ENCODE measurements at regions not wholly inside any gene's neighbourhood (a gene's known extent, or its start where the extent isn't known, plus 50 kb on each side); places are given as distances from the start of the nearest gene placed in this dataset.

DNA sequence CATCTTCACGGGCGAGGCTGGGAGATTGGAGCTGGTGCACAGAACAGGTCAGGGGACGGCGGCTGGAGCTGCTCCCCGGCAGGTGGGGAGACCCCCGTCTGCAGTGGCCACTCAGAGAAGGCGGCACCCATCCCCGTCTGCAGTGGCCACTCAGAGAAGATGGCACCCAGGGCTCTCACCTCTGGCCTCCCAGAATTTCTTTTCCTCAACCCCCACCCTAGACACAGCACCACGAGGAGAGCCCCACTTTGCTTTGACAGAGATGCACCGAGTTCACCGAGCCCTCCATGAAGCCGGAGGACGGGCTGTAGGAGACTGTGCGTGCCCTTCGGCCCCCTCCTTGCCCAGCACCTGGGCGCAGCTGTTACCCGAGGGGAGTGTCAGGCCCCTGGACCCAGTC, 201.6 kb upstream of the SALL3 start:
- TF ChIP-seq, protein P1, sequence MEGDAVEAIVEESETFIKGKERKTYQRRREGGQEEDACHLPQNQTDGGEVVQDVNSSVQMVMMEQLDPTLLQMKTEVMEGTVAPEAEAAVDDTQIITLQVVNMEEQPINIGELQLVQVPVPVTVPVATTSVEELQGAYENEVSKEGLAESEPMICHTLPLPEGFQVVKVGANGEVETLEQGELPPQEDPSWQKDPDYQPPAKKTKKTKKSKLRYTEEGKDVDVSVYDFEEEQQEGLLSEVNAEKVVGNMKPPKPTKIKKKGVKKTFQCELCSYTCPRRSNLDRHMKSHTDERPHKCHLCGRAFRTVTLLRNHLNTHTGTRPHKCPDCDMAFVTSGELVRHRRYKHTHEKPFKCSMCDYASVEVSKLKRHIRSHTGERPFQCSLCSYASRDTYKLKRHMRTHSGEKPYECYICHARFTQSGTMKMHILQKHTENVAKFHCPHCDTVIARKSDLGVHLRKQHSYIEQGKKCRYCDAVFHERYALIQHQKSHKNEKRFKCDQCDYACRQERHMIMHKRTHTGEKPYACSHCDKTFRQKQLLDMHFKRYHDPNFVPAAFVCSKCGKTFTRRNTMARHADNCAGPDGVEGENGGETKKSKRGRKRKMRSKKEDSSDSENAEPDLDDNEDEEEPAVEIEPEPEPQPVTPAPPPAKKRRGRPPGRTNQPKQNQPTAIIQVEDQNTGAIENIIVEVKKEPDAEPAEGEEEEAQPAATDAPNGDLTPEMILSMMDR (IDR thresholded peaks at IDR 0.05; ENCODE audit: poor library complexity, severe bottlenecking) = no peak
- TF ChIP-seq EZH2 (IDR thresholded peaks at IDR 0.05; ENCODE audit: borderline replicate concordance, insufficient read depth, low read length, poor library complexity, severe bottlenecking) = no peak
- no peak for TF ChIP-seq RAD21 (conservative IDR thresholded peaks at IDR 0.05)
- TF ChIP-seq, protein P2, sequence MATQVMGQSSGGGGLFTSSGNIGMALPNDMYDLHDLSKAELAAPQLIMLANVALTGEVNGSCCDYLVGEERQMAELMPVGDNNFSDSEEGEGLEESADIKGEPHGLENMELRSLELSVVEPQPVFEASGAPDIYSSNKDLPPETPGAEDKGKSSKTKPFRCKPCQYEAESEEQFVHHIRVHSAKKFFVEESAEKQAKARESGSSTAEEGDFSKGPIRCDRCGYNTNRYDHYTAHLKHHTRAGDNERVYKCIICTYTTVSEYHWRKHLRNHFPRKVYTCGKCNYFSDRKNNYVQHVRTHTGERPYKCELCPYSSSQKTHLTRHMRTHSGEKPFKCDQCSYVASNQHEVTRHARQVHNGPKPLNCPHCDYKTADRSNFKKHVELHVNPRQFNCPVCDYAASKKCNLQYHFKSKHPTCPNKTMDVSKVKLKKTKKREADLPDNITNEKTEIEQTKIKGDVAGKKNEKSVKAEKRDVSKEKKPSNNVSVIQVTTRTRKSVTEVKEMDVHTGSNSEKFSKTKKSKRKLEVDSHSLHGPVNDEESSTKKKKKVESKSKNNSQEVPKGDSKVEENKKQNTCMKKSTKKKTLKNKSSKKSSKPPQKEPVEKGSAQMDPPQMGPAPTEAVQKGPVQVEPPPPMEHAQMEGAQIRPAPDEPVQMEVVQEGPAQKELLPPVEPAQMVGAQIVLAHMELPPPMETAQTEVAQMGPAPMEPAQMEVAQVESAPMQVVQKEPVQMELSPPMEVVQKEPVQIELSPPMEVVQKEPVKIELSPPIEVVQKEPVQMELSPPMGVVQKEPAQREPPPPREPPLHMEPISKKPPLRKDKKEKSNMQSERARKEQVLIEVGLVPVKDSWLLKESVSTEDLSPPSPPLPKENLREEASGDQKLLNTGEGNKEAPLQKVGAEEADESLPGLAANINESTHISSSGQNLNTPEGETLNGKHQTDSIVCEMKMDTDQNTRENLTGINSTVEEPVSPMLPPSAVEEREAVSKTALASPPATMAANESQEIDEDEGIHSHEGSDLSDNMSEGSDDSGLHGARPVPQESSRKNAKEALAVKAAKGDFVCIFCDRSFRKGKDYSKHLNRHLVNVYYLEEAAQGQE (IDR thresholded peaks at IDR 0.05; ENCODE audit: borderline replicate concordance) = no peak
